ENCODE measurements at regions not wholly inside any gene's neighbourhood (a gene's known extent, or its start where the extent isn't known, plus 50 kb on each side); places are given as distances from the start of the nearest gene placed in this dataset.

DNA sequence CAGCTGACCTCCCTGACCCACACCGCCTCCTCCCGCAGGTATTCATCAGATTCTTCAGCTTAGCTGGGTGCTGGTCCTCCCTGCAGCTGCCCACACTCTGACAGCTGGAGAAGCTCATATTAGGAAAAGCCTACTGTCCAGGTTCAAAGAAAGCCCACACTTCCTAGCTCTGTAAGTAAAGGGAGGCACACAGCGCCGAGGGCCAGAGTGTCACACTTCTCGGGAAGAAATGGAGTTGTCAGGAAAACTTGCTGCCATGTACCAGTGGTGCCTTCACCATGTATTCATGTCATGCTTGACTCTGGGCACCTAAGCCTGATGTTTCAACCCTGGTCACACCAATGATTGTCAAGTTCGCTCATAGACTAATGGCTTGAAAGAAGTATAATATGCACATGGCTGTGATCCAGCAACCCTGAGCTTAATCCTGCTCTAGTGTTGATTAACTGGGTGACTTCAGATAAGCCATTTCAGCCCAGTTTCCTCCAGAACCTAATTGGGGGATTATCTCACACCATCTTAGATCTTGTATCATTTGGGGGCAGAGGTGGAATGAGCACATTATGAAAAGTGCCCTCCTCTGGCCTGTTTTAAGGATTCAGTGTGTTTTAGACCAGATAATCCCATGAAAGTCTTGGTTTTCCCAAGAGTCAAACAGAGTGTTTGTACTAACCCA is 180.3 kb upstream of the PARD3B start:
- DNase-seq (ENCODE audit: low spot score), result no peak
- no peaks in the 10 kb centered on the region for H3K36me3 Mint-ChIP-seq (ENCODE audit: low read depth, unreplicated experiment)
- H3K4me1 Mint-ChIP-seq (ENCODE audit: unreplicated experiment), result peaks cover 7% of the 10 kb centered on the region
- no peaks in the 10 kb centered on the region for H3K9me3 Mint-ChIP-seq (ENCODE audit: unreplicated experiment)
- H3K27ac Mint-ChIP-seq (ENCODE audit: unreplicated experiment), result no peak overlapping the region
- no peaks in the 10 kb centered on the region for H3K27me3 Mint-ChIP-seq (ENCODE audit: unreplicated experiment)
- TF ChIP-seq CTCF (IDR thresholded peaks at IDR 0.05; ENCODE audit: unreplicated experiment), result no peak
- H3K4me3 Mint-ChIP-seq (ENCODE audit: unreplicated experiment), result no peak overlapping the region

DNA sequence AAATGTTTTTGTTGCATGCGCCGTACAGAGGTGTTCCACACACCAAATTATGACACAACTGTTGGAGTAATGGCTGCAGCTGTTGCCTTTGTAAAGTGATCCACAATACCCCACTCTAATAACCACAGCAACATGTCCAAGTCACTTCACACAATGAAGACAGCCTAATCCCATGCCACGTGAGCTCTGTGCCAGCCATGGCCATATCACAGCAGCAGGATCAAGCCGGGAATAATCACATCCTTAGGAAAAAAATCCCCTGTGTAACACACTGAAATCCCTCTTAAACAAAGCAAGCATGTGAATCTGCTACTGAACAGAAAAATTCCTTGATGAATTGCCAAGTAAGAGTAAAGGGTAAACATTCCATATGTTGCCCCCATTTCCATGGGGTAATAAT is 179.5 kb upstream of the PARD3B start:
- H3K9me3 Mint-ChIP-seq (ENCODE audit: unreplicated experiment), result no peaks in the 10 kb centered on the region
- no peak overlapping the region for H3K27ac Mint-ChIP-seq (ENCODE audit: unreplicated experiment)
- no peaks in the 10 kb centered on the region for H3K27me3 Mint-ChIP-seq (ENCODE audit: unreplicated experiment)
- H3K36me3 Mint-ChIP-seq (ENCODE audit: low read depth, unreplicated experiment), result no peaks in the 10 kb centered on the region
- peaks cover 6% of the 10 kb centered on the region for H3K4me1 Mint-ChIP-seq (ENCODE audit: unreplicated experiment)
- H3K4me3 Mint-ChIP-seq (ENCODE audit: unreplicated experiment), result no peak overlapping the region
- TF ChIP-seq CTCF (IDR thresholded peaks at IDR 0.05; ENCODE audit: unreplicated experiment), result no peak
- DNase-seq (ENCODE audit: low spot score), result no peak

DNA sequence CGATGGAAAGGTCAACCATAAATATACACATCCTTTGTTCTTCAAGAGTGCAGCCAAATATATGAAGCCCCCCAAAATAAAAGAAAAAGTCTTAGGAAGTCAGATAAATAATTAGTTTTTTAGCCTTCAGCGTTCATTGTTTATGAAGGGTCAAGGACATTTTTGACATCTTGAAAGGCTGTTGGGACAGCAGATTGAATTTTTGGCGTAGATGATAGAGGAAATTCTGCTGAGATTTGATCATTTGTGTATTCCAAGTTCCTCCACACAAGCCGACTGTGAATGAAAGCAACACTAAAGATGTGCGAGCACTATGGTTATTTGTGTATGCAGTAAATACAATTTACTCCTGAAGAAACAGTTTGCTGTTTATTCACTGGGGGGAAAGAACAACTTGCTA is 177.8 kb upstream of the PARD3B start:
- no peak overlapping the region for H3K27ac Mint-ChIP-seq (ENCODE audit: unreplicated experiment)
- H3K36me3 Mint-ChIP-seq (ENCODE audit: low read depth, unreplicated experiment), result no peaks in the 10 kb centered on the region
- no peak overlapping the region for H3K4me3 Mint-ChIP-seq (ENCODE audit: unreplicated experiment)
- peaks cover 3% of the 10 kb centered on the region for H3K4me1 Mint-ChIP-seq (ENCODE audit: unreplicated experiment)
- peaks cover 2% of the 10 kb centered on the region for H3K27me3 Mint-ChIP-seq (ENCODE audit: unreplicated experiment)
- TF ChIP-seq CTCF (IDR thresholded peaks at IDR 0.05; ENCODE audit: unreplicated experiment), result no peak
- H3K9me3 Mint-ChIP-seq (ENCODE audit: unreplicated experiment), result no peaks in the 10 kb centered on the region
- no peak for DNase-seq (ENCODE audit: low spot score)

DNA sequence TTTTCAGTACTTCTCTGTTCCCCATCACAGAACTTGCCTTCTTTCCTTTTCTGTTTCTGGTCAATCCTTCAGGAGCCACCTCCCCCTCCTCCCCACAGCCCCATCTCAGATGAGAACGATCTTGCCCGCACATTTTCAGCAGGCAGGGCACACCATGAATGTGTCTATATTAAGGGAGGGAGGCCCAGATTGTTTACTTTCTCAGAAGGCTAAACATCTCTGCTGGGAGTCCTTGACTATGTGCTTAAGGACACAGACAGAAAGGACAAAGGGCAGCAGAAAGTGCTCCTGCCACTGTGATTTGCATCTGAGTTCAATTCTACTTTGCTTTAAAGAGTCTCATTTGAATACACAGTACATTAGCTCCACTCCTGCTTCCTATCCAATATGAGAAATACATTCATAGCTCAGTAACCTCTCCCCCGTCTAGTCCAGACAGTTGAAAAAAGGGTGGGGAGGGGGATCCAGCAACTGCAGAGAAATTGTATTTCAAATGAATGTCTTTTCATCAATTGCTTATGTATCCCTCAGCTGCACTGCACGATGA is 175.0 kb upstream of the PARD3B start:
- no peak overlapping the region for H3K4me3 Mint-ChIP-seq (ENCODE audit: unreplicated experiment)
- TF ChIP-seq CTCF (IDR thresholded peaks at IDR 0.05; ENCODE audit: unreplicated experiment), result no peak
- peaks cover 3% of the 10 kb centered on the region for H3K4me1 Mint-ChIP-seq (ENCODE audit: unreplicated experiment)
- H3K9me3 Mint-ChIP-seq (ENCODE audit: unreplicated experiment), result no peaks in the 10 kb centered on the region
- DNase-seq (ENCODE audit: low spot score), result no peak
- peaks cover 5% of the 10 kb centered on the region for H3K27me3 Mint-ChIP-seq (ENCODE audit: unreplicated experiment)
- no peak overlapping the region for H3K27ac Mint-ChIP-seq (ENCODE audit: unreplicated experiment)
- no peaks in the 10 kb centered on the region for H3K36me3 Mint-ChIP-seq (ENCODE audit: low read depth, unreplicated experiment)

DNA sequence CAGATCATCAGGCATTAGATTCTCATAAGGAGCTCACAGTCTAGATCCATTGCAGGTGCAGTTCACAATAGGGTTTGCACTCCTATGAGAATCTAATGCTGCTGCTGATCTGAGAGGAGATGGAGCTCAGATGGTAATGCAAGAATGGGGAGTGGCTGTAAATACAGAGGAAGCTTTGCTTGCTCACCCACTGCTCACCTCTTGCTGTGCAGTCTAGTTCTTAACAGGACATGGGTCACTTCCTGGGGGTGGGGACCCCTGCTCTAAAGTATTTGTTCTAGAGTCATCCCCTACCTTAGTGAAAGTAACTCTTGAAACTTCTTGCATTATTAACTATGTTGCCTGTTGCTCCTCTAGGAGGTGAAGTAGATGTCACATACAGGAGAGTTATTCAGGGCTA is 171.3 kb upstream of the PARD3B start:
- Mint-ChIP-seq H3K27ac (ENCODE audit: unreplicated experiment) (no peak overlapping the region), H3K4me1 (ENCODE audit: unreplicated experiment) (peaks cover 3% of the 10 kb centered on the region), H3K9me3 (ENCODE audit: unreplicated experiment) (no peaks in the 10 kb centered on the region), H3K36me3 (ENCODE audit: low read depth, unreplicated experiment) (no peaks in the 10 kb centered on the region), H3K4me3 (ENCODE audit: unreplicated experiment) (no peak overlapping the region), H3K27me3 (ENCODE audit: unreplicated experiment) (peaks cover 5% of the 10 kb centered on the region)
- DNase-seq (ENCODE audit: low spot score), result no peak
- TF ChIP-seq CTCF (IDR thresholded peaks at IDR 0.05; ENCODE audit: unreplicated experiment), result no peak
